Left lung (tissue), 4 donors: ENCODE measurements at regions not wholly inside any gene's neighbourhood (a gene's known extent, or its start where the extent isn't known, plus 50 kb on each side); places are given as distances from the start of the nearest gene placed in this dataset.

ENCODE experiments used
- ATAC-seq: fragments of 200-7000 bp; cut with Tn5 transposase; one replicate; pipeline ENCODE4 v1.9.1; 2020; ENCODE audit warnings: moderate library complexity
- DNase-seq, 4 donors: peaks; one replicate each; pipeline ENCODE4 v3.0.0-alpha.2; 2013 to 2020
- H3K27ac ChIP-seq, 2 donors: fragments of 200-600 bp; sonication (generic) in 1 of 2; one replicate each; pipeline versions ENCODE4 v1.5.0 to v1.8.0; 2020 to 2021
- H3K27me3 ChIP-seq, 2 donors: fragments of 200-600 bp; sonication (generic) in 1 of 2; one replicate each; pipeline versions ENCODE4 v1.5.0 to v1.8.0; 2020 to 2021
- H3K36me3 ChIP-seq, 2 donors: fragments of 200-600 bp; sonication (generic) in 1 of 2; one replicate each; pipeline versions ENCODE4 v1.5.0 to v1.8.0; 2020 to 2021
- H3K4me1 ChIP-seq, 2 donors: fragments of 200-600 bp; one replicate each; pipeline ENCODE4 v1.8.0; 2021
- H3K4me3 ChIP-seq, 2 donors: fragments of 200-600 bp; sonication (generic) in 1 of 2; one replicate each; pipeline versions ENCODE4 v1.5.0 to v1.8.0; 2020 to 2021; ENCODE audit warnings: mild to moderate bottlenecking in 1 of 2
- H3K9me3 ChIP-seq, 2 donors: fragments of 200-600 bp; sonication (generic) in 1 of 2; one replicate each; pipeline versions ENCODE4 v1.5.0 to v1.8.0; 2020 to 2021
- intact Hi-C, 2 donors: fragments of 100-400 bp; cut with DNase I; formaldehyde crosslinking; loops; one replicate each; pipeline versions ENCODE4 v1.11.2 to v1.14.2; 2022
- TF ChIP-seq, protein P1 (sequence below), 2 donors: fragments of 200-600 bp; sonication (generic) in 1 of 2; IDR thresholded peaks; one replicate each; pipeline versions ENCODE4 v1.5.0 to v1.8.0; 2021; ENCODE audit warnings: antibody characterized with exemption in 2 of 2
- donor health status: DM: no; HTN: yes; CAD: no.
- donor health status: DM: no; HTN: no; CAD: no.

DNA sequence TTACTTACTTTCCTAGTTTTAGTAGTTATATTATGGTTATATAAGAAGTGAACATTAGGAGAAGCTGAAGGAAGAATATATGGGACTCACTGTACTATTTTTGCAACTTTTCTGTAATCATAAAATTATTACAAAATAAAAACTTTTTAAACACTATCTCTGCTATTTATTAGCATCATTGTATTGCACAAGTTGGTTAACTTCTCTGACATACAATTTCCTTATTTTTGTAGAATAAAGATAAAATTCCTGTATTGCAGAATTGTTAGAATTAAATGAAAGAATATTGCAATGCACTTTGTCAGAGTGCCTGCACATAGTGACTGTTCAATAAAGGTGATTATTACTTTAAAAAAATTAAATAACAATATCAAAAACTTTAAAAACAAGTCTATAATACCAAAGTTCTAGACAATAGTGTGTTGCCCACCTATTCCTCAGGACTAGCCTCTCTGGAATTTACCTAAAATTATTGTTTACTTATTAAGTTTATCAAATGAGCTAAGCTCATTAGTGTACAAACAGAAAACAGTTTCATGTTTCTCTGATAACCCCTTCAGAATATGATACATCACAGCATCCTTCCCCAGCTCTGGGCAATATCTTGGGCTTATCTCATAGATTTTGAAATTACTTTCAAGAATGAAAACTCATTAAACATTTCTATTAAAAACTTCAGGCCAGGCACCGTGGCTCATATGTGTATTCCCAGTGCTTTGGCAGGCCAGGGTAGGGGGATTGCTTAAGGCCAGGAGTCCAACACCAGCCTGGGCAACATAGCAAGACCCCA, 77.4 kb upstream of the TMPO start:
- Histone ChIP-seq H3K36me3 (no peaks in the 10 kb centered on the region), H3K9me3 (peaks cover 0 to 8% of the 10 kb centered on the region in 2 donors), H3K27me3 (no peaks in the 10 kb centered on the region), H3K4me3 (no peak overlapping the region), H3K4me1 (peaks cover 12 to 33% of the 10 kb centered on the region in 2 donors), H3K27ac (no peak overlapping the region)
- ATAC-seq (no peak), DNase-seq (no peak)
- TF ChIP-seq, protein P1, sequence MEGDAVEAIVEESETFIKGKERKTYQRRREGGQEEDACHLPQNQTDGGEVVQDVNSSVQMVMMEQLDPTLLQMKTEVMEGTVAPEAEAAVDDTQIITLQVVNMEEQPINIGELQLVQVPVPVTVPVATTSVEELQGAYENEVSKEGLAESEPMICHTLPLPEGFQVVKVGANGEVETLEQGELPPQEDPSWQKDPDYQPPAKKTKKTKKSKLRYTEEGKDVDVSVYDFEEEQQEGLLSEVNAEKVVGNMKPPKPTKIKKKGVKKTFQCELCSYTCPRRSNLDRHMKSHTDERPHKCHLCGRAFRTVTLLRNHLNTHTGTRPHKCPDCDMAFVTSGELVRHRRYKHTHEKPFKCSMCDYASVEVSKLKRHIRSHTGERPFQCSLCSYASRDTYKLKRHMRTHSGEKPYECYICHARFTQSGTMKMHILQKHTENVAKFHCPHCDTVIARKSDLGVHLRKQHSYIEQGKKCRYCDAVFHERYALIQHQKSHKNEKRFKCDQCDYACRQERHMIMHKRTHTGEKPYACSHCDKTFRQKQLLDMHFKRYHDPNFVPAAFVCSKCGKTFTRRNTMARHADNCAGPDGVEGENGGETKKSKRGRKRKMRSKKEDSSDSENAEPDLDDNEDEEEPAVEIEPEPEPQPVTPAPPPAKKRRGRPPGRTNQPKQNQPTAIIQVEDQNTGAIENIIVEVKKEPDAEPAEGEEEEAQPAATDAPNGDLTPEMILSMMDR (IDR thresholded peaks at IDR 0.05), result no peak
- intact Hi-C loops, result no loop called here

DNA sequence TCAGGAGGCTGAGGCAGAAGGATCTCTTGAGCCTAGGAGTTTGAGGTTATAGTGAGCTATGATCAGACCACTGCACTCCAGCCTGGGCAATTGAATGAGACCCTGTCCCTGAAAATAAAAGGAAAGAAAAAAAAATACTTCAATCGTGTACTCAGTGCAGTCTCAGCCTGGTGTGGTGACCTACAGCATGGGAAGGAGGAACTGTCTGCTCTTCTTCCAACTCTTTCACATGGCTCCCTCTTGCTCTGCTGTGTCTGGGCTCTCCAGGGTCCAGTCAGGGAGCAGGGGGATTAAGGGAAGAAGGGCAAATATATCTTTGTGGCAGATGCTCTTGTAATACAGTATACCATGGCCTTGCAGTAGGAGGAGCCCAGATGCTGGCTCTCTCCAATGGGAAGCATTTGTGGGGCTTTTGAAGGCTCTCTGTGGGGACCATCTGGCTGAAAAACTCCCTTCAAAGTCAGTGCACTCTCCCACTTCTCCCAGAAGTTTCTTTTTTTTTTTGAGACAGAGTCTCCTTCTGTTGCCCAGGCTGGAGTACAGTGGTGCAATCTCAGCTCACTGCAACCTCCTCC, 76.6 kb upstream of the TMPO start:
- ATAC-seq (peak; percentile 37), DNase-seq (no peak)
- H3K36me3 ChIP-seq, result no peaks in the 10 kb centered on the region
- TF ChIP-seq, protein P1 (IDR thresholded peaks at IDR 0.05), result no peak
- H3K4me3 ChIP-seq, result no peak overlapping the region
- peak overlapping the region; percentile 70 to 77 for H3K27ac ChIP-seq
- no peaks in the 10 kb centered on the region for H3K27me3 ChIP-seq
- peaks cover 0 to 8% of the 10 kb centered on the region in 2 donors for H3K9me3 ChIP-seq
- intact Hi-C loops, result no loop called here
- peaks cover 12 to 33% of the 10 kb centered on the region in 2 donors for H3K4me1 ChIP-seq

DNA sequence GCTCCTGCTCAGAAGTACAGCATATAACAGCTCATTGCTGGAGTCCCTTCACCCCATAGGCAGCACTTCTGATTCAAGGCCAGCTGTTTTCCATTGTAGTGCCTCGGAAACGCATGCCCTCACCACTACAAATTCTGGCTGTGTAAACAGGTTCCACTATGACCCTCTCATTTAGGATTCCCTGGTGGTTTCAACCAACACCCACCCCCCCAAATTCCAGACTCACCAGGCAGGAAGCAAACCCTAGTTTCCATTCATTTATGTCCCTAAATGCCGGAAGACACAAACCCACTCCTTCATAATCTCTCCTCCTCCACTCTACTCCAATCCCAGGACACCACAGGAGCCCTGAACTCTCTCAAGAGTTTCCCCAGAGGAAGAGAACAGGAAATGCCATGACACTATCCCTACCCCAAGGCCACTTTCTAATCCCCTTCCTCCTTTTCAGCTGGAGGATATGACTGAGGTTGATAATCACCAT, 75.9 kb upstream of the TMPO start:
- Histone ChIP-seq H3K36me3 (no peaks in the 10 kb centered on the region), H3K27ac (peak overlapping the region; percentile 70 to 77), H3K4me3 (no peak overlapping the region), H3K4me1 (peaks cover 12 to 33% of the 10 kb centered on the region in 2 donors), H3K9me3 (peaks cover 0 to 8% of the 10 kb centered on the region in 2 donors), H3K27me3 (no peaks in the 10 kb centered on the region)
- TF ChIP-seq, protein P1 (IDR thresholded peaks at IDR 0.05), result no peak
- intact Hi-C loops, result no loop called here
- ATAC-seq (peak; percentile 76), DNase-seq (peak in 2 of 4 donors; percentile 44 to 45)

DNA sequence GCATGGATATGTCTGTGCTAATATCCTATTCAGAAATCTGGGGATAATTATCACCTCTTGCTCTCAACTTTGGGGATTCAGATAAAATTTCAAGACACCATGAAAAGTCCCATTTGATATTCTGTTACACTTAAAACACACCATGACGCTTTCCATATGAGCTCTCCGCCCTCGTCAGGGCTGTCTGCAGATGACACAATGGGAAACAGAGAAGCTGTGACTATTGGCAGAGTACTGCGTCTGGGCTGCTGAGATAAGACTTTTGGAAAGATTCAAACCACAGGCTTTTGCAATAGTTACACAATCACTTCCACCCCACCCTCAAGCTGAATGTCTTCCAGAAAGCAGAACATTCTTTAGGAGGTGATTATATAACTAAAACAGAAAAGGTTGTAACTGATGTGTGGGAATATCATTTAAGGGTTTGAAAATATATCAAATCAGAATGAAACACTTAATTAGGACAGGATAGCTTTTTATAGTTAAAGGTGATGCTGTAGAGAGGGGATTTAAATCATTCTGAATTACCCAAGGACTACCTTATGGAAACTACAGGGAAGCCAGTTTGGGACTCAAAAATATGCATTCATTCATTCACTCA, 75.3 kb upstream of the TMPO start:
- Histone ChIP-seq H3K9me3 (peaks cover 0 to 3% of the 10 kb centered on the region in 2 donors), H3K27me3 (no peaks in the 10 kb centered on the region), H3K4me1 (peaks cover 12 to 33% of the 10 kb centered on the region in 2 donors), H3K27ac (peak overlapping the region; percentile 70 to 77), H3K4me3 (no peak overlapping the region), H3K36me3 (no peaks in the 10 kb centered on the region)
- TF ChIP-seq, protein P1 (IDR thresholded peaks at IDR 0.05), result no peak
- ATAC-seq (peak; percentile 95), DNase-seq (peak in 3 of 4 donors; percentile 79 to 93 (median 89))
- intact Hi-C loops, result no loop called here

DNA sequence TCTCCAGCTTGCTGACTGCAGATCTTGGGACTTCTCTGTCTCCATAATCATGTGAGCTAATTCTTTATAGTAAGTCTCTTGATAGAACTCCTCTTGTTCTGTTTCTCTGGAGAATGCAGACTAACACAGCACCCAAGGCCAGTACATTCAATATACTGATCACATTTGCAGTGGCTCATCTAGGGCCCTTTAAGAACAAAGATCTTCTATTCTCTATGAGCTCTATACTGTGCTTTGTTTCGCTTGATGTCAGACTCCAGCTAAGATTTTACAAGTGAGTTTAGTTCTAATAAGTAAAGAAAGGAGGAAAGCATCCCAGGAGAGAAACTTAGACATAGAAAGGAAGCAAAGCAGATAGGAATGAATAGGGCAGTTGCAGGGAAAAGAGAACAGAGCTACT, 69.3 kb upstream of the TMPO start:
- TF ChIP-seq, protein P1 (IDR thresholded peaks at IDR 0.05), result no peak
- H3K9me3 ChIP-seq, result no peaks in the 10 kb centered on the region
- H3K4me1 ChIP-seq, result peaks cover 0 to 15% of the 10 kb centered on the region in 2 donors
- H3K27ac ChIP-seq, result no peak overlapping the region
- no peaks in the 10 kb centered on the region for H3K36me3 ChIP-seq
- H3K4me3 ChIP-seq, result no peak overlapping the region
- no peaks in the 10 kb centered on the region for H3K27me3 ChIP-seq
- intact Hi-C loops, result no loop called here
- DNase-seq (no peak), ATAC-seq (no peak)
